SK-N-SH (cell line): ENCODE measurements at regions not wholly inside any gene's neighbourhood (a gene's known extent, or its start where the extent isn't known, plus 50 kb on each side); places are given as distances from the start of the nearest gene placed in this dataset.

Experiments
- CTCF ChIA-PET: fragments of 300-600, 350-600 bp; formaldehyde crosslinking; extraction: SDS; loops from one replicate; lab custom pipeline; 2021; lab: Yijun Ruan, JAX
- POLR2A ChIA-PET: fragments of 350-600 bp; sonication (Branson Sonifier 250); formaldehyde crosslinking; extraction: SDS; loops from one replicate; lab custom pipeline; 2020; ENCODE audit warnings: antibody characterized with exemption, inconsistent platforms; lab: Yijun Ruan, JAX
- DNase-seq: peaks from one replicate; pipeline ENCODE4 v3.0.0; 2012
- H2AFZ ChIP-seq: fragments of 200-600 bp; sonication (generic); 2 replicates; pipeline ENCODE4 v1.8.1; 2016; ENCODE audit warnings: antibody characterized with exemption, mild to moderate bottlenecking, low read depth
- H3F3A ChIP-seq: fragments of 200-600 bp; sonication (generic); replicated peaks from 2 replicates; pipeline ENCODE3; 2016; ENCODE audit warnings: antibody characterized with exemption, mild to moderate bottlenecking; ENCODE audit not compliant: insufficient read depth
- H3K27ac ChIP-seq, 2 experiments: fragments of 200-500 bp in 1 of 2; fragments of 200-600 bp in 1 of 2; sonication (Bioruptor generic) in 1 of 2; sonication (generic), shearing (Covaris generic) in 1 of 2; 2 replicates each; pipeline versions ENCODE4 v1.5.1 to v1.6.1; 2014 to 2016; ENCODE audit warnings: low read depth in 2 of 2, inconsistent platforms in 1 of 2, low read length in 1 of 2, mild to moderate bottlenecking in 1 of 2, mixed read lengths in 1 of 2
- H3K27me3 ChIP-seq: fragments of 200-600 bp; sonication (generic), shearing (Covaris generic); 2 replicates; pipeline ENCODE4 v1.6.1; 2016; ENCODE audit warnings: mixed run types; ENCODE audit not compliant: insufficient read depth
- H3K36me3 ChIP-seq, 2 experiments: fragments of 200-500 bp in 1 of 2; fragments of 200-600 bp in 1 of 2; sonication (Bioruptor generic) in 1 of 2; sonication (generic) in 1 of 2; replicated peaks in 1 of 2; 2 replicates each; pipeline versions ENCODE3 to v1.5.1; 2014 to 2016; ENCODE audit warnings: low read length in 1 of 2, mild to moderate bottlenecking in 1 of 2; ENCODE audit not compliant: insufficient read depth in 2 of 2, control insufficient read depth in 1 of 2
- H3K4me1 ChIP-seq, 2 experiments: fragments of 200-500 bp in 1 of 2; fragments of 200-600 bp in 1 of 2; sonication (Bioruptor generic) in 1 of 2; sonication (generic), shearing (Covaris generic) in 1 of 2; 2 replicates each; pipeline versions ENCODE4 v1.5.1 to v1.6.1; 2014 to 2016; ENCODE audit warnings: low read depth in 1 of 2, low read length in 1 of 2, mixed run types in 1 of 2; ENCODE audit not compliant: insufficient read depth in 2 of 2, control insufficient read depth in 1 of 2
- H3K4me2 ChIP-seq: fragments of 200-600 bp; sonication (generic), shearing (Covaris generic); 2 replicates; pipeline ENCODE4 v1.6.1; 2017; ENCODE audit warnings: mixed run types
- H3K4me3 ChIP-seq, 2 experiments: fragments of 200-500 bp in 1 of 2; fragments of 200-600 bp in 1 of 2; sonication (Bioruptor generic) in 1 of 2; sonication (generic), shearing (Covaris generic) in 1 of 2; 2 replicates each; pipeline versions ENCODE4 v1.5.1 to v1.8.1; 2014 to 2016; ENCODE audit warnings: low read depth in 2 of 2, inconsistent platforms in 1 of 2, low read length in 1 of 2, mild to moderate bottlenecking in 1 of 2, mixed read lengths in 1 of 2, moderate library complexity in 1 of 2
- H3K79me2 ChIP-seq: fragments of 200-600 bp; sonication (generic); 2 replicates; pipeline ENCODE4 v1.8.1; 2017; ENCODE audit warnings: mild to moderate bottlenecking; ENCODE audit not compliant: insufficient read depth
- H3K9ac ChIP-seq: fragments of 200-600 bp; sonication (generic); 2 replicates; pipeline ENCODE4 v1.6.1; 2017; ENCODE audit warnings: mixed run types
- H3K9me2 ChIP-seq: fragments of 200-600 bp; sonication (generic); 2 replicates; pipeline ENCODE4 v1.6.1; 2017; ENCODE audit warnings: mixed run types
- H3K9me3 ChIP-seq: fragments of 200-600 bp; sonication (generic); 2 replicates; pipeline ENCODE4 v1.6.1; 2017; ENCODE audit warnings: mixed run types, mild to moderate bottlenecking, moderate library complexity
- H4K20me1 ChIP-seq: fragments of 200-600 bp; sonication (generic); 2 replicates; pipeline ENCODE4 v1.6.1; 2017; ENCODE audit warnings: mild to moderate bottlenecking, mixed run types; ENCODE audit not compliant: insufficient read depth
- ELF1 ChIP-seq: IDR thresholded peaks from 2 replicates; pipeline ENCODE4 v1.4.0; 2012
- EP300 ChIP-seq, 2 experiments: IDR thresholded peaks; 2 replicates each; pipeline versions ENCODE4 v1.4.0 to v1.6.1; 2012; ENCODE audit warnings: borderline replicate concordance in 1 of 2, low read depth in 1 of 2, low read length in 1 of 2
- EZH2phosphoT487 ChIP-seq: fragments of 200-600 bp; sonication (generic); IDR thresholded peaks from 2 replicates; pipeline ENCODE4 v1.6.1; 2017; ENCODE audit warnings: low read depth, mixed run types, mild to moderate bottlenecking, antibody characterized with exemption, moderate library complexity, borderline replicate concordance
- GABPA ChIP-seq: IDR thresholded peaks from 2 replicates; pipeline ENCODE4 v1.4.0; 2012; ENCODE audit warnings: low read depth, mild to moderate bottlenecking
- MEF2A ChIP-seq: IDR thresholded peaks from 2 replicates; pipeline ENCODE4 v1.4.0; 2012; ENCODE audit warnings: low read depth, borderline replicate concordance
- MXI1 ChIP-seq: IDR thresholded peaks from 2 replicates; pipeline ENCODE4 v1.6.1; 2012; ENCODE audit warnings: mild to moderate bottlenecking, low read depth, low read length, improper control_type of control experiment
- RCOR1 ChIP-seq: fragments of 150-350 bp; IDR thresholded peaks from 2 replicates; pipeline ENCODE4 v1.6.1; 2017; ENCODE audit warnings: antibody characterized with exemption, low read length
- RFX5 ChIP-seq: IDR thresholded peaks from 2 replicates; pipeline ENCODE4 v1.6.1; 2012; ENCODE audit warnings: mild to moderate bottlenecking, improper control_type of control experiment, low read length
- SMC3 ChIP-seq: IDR thresholded peaks from 2 replicates; pipeline ENCODE4 v1.6.1; 2012; ENCODE audit warnings: low read depth, low read length, improper control_type of control experiment
- TAF1 ChIP-seq: IDR thresholded peaks from 2 replicates; pipeline ENCODE4 v1.6.1; 2012; ENCODE audit warnings: low read depth, mild to moderate bottlenecking, low read length, moderate library complexity, borderline replicate concordance
- YY1 ChIP-seq: IDR thresholded peaks from 2 replicates; pipeline ENCODE4 v1.4.0; 2012; ENCODE audit warnings: low read depth, mild to moderate bottlenecking
- WGBS: methylation state at CpG from one replicate; pipeline ENCODE4 v1.1.6; 2017; ENCODE audit warnings: low lambda C conversion rate; 5-methylcytosine and 5-hydroxymethylcytosine counted together
- TF ChIP-seq, protein P1 (sequence below): IDR thresholded peaks from 2 replicates; pipeline ENCODE4; 2012
- TF ChIP-seq, protein P2 (sequence below): fragments of 150-350 bp; IDR thresholded peaks from 2 replicates; pipeline ENCODE4 v1.6.1; 2016; ENCODE audit warnings: mild to moderate bottlenecking, low read depth, low read length
- TF ChIP-seq, protein P3 (sequence below): IDR thresholded peaks from 2 replicates; pipeline ENCODE4 v1.6.1; 2012; ENCODE audit warnings: mild to moderate bottlenecking, low read depth, low read length, moderate library complexity

DNA sequence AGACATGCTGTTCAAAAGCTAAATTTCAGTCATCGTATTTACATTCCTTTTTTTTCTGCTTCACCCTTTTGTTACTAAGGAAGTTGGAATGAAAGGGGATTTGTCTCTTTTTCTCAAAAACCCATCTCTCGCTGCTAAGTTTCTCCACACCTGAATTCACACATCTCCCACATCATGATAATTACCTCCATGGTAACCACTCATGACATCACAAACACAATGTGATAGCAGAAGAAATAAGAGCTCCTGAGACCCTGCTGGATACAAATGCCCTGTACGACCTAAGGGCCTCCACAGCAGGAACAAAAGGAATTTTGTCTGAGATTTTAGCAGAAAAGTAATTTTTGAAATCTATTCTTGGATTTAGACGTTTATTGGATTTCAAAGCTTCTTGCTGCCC lies 82.6 kb upstream of the GNAO1 start:
- ChIA-PET CTCF (interaction anchor here (1.5 to 3.0 kb wide), 3 partner anchors 8 to 210 kb away, joined by 4 to 11 read pairs (median 4); no protein-coding TSS in a partner anchor), POLR2A (no interaction called here)
- Histone ChIP-seq H3K27ac (no peak overlapping the region), H3K4me1 (peaks cover 0 to 8% of the 10 kb centered on the region in 2 experiments; a peak in 1 of 4 replicates), H3K79me2 (no peaks in the 10 kb centered on the region), H2AFZ (no peak overlapping the region), H3K27me3 (no peaks in the 10 kb centered on the region), H3K36me3 (no peaks in the 10 kb centered on the region), H3K4me2 (no peak overlapping the region), H4K20me1 (no peaks in the 10 kb centered on the region), H3F3A (no peaks in the 10 kb centered on the region), H3K9me3 (no peaks in the 10 kb centered on the region), H3K9ac (no peak overlapping the region), H3K9me2 (no peaks in the 10 kb centered on the region), H3K4me3 (no peak overlapping the region)
- WGBS: 16% methylated on average over 4 of the region's 4 CpGs
- DNase-seq: no peak
- TF ChIP-seq EP300 (IDR thresholded peaks at IDR 0.05; ENCODE audit: borderline replicate concordance in 1 of 2, low read depth in 1 of 2, low read length in 1 of 2) (no peak), MEF2A (no peak), EZH2phosphoT487 (no peak), RFX5 (no peak), RCOR1 (no peak), GABPA (no peak)
- TF ChIP-seq, protein P1, sequence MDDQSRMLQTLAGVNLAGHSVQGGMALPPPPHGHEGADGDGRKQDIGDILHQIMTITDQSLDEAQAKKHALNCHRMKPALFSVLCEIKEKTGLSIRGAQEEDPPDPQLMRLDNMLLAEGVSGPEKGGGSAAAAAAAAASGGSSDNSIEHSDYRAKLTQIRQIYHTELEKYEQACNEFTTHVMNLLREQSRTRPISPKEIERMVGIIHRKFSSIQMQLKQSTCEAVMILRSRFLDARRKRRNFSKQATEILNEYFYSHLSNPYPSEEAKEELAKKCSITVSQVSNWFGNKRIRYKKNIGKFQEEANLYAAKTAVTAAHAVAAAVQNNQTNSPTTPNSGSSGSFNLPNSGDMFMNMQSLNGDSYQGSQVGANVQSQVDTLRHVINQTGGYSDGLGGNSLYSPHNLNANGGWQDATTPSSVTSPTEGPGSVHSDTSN: no peak
- TF ChIP-seq, protein P2, sequence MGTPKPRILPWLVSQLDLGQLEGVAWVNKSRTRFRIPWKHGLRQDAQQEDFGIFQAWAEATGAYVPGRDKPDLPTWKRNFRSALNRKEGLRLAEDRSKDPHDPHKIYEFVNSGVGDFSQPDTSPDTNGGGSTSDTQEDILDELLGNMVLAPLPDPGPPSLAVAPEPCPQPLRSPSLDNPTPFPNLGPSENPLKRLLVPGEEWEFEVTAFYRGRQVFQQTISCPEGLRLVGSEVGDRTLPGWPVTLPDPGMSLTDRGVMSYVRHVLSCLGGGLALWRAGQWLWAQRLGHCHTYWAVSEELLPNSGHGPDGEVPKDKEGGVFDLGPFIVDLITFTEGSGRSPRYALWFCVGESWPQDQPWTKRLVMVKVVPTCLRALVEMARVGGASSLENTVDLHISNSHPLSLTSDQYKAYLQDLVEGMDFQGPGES: no peak
- TF ChIP-seq, protein P3, sequence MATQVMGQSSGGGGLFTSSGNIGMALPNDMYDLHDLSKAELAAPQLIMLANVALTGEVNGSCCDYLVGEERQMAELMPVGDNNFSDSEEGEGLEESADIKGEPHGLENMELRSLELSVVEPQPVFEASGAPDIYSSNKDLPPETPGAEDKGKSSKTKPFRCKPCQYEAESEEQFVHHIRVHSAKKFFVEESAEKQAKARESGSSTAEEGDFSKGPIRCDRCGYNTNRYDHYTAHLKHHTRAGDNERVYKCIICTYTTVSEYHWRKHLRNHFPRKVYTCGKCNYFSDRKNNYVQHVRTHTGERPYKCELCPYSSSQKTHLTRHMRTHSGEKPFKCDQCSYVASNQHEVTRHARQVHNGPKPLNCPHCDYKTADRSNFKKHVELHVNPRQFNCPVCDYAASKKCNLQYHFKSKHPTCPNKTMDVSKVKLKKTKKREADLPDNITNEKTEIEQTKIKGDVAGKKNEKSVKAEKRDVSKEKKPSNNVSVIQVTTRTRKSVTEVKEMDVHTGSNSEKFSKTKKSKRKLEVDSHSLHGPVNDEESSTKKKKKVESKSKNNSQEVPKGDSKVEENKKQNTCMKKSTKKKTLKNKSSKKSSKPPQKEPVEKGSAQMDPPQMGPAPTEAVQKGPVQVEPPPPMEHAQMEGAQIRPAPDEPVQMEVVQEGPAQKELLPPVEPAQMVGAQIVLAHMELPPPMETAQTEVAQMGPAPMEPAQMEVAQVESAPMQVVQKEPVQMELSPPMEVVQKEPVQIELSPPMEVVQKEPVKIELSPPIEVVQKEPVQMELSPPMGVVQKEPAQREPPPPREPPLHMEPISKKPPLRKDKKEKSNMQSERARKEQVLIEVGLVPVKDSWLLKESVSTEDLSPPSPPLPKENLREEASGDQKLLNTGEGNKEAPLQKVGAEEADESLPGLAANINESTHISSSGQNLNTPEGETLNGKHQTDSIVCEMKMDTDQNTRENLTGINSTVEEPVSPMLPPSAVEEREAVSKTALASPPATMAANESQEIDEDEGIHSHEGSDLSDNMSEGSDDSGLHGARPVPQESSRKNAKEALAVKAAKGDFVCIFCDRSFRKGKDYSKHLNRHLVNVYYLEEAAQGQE: no peak

DNA sequence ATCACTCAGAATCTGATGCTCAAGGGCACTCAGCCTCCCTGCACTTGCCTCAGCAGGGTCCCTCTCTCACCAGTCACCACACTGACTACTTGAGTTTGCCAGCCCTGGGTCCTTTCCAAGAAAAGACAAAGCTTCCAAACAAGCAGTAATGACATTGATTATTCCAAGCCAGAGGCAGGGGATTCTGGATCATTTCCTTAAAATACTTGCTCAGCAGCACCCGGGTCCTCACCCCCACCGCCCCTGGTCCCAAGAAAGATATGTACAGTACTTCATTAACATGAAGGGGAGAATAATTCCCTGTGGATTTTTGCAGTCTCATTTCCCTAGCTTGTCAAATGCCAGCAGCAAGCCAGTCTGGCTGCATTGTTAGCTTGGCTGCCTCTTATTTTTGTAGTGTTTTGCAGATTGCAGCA lies 83.2 kb upstream of the GNAO1 start:
- H3K9ac ChIP-seq: no peak overlapping the region
- POLR2A ChIA-PET: no interaction called here
- DNase-seq: no peak
- no peak overlapping the region for H3K27ac ChIP-seq
- no peaks in the 10 kb centered on the region for H4K20me1 ChIP-seq
- no peak overlapping the region for H3K4me2 ChIP-seq
- H3K79me2 ChIP-seq: no peaks in the 10 kb centered on the region
- no peaks in the 10 kb centered on the region for H3K9me2 ChIP-seq
- no peaks in the 10 kb centered on the region for H3K27me3 ChIP-seq
- H3K36me3 ChIP-seq: no peaks in the 10 kb centered on the region
- H3K9me3 ChIP-seq: no peaks in the 10 kb centered on the region
- WGBS: 39% methylated on average over 2 of the region's 2 CpGs
- H3K4me3 ChIP-seq: no peak overlapping the region
- H3K4me1 ChIP-seq: peaks cover 0 to 13% of the 10 kb centered on the region in 2 experiments; a peak in 1 of 4 replicates
- no peak overlapping the region for H2AFZ ChIP-seq
- no peaks in the 10 kb centered on the region for H3F3A ChIP-seq
- CTCF ChIA-PET: interaction anchor here (1.7 to 3.0 kb wide), 2 partner anchors 9 to 211 kb away, joined by 4 to 11 read pairs; no protein-coding TSS in a partner anchor
- TF ChIP-seq SMC3 (no peak), YY1 (no peak), ELF1 (no peak), RCOR1 (no peak), MXI1 (no peak), MEF2A (no peak), EP300 (IDR thresholded peaks at IDR 0.05; ENCODE audit: borderline replicate concordance in 1 of 2, low read depth in 1 of 2, low read length in 1 of 2) (no peak), TAF1 (no peak)
- TF ChIP-seq, protein P3: no peak
- TF ChIP-seq, protein P2: no peak
